ENCODE measurements at regions not wholly inside any gene's neighbourhood (a gene's known extent, or its start where the extent isn't known, plus 50 kb on each side); places are given as distances from the start of the nearest gene placed in this dataset.

GRCh38 chr11:134574425-134574824, 162.4 kb upstream of the B3GAT1 start (continued):
- no peak for TF ChIP-seq ZNF532 (CRISPR knock-in tag; IDR thresholded peaks at IDR 0.05; ENCODE audit: borderline replicate concordance)
- TF ChIP-seq ZNF425 (CRISPR knock-in tag; conservative IDR thresholded peaks at IDR 0.05) = no peak
- TF ChIP-seq ZNF263 (CRISPR knock-in tag; IDR thresholded peaks at IDR 0.05; ENCODE audit: low read depth) = no peak
- no peak for TF ChIP-seq AFF4 (CRISPR knock-in tag; IDR thresholded peaks at IDR 0.05; ENCODE audit: borderline replicate concordance)
- TF ChIP-seq TP53 (CRISPR knock-in tag; IDR thresholded peaks at IDR 0.05) = no peak
- TF ChIP-seq FOXP1 (CRISPR knock-in tag; IDR thresholded peaks at IDR 0.05; ENCODE audit: borderline replicate concordance) = no peak
- no peak for TF ChIP-seq MXD4 (CRISPR knock-in tag; IDR thresholded peaks at IDR 0.05; ENCODE audit: borderline replicate concordance)
- no peak for TF ChIP-seq FOXJ3 (CRISPR knock-in tag; IDR thresholded peaks at IDR 0.05; ENCODE audit: borderline replicate concordance)
- TF ChIP-seq PRRX2 (CRISPR knock-in tag; IDR thresholded peaks at IDR 0.05) = no peak

- Mint-ChIP-seq H3K4me3 (no peak overlapping the region), H3K36me3 (no peaks in the 10 kb centered on the region), H3K27ac (no peak overlapping the region), H3K9me3 (no peaks in the 10 kb centered on the region), H3K27me3 (ENCODE audit: low read depth) (no peaks in the 10 kb centered on the region; the same call in 1 of the 2 replicates), H3K4me1 (peaks cover 20% of the 10 kb centered on the region)
- CTCF ChIA-PET = no interaction called here
- no peak for ATAC-seq
- no peak for DNase-seq (ENCODE audit: low spot score)
- POLR2A ChIA-PET = no interaction called here
- no peak for TF ChIP-seq ZNF232 (CRISPR knock-in tag; IDR thresholded peaks at IDR 0.05)
- no peak for TF ChIP-seq CREM (CRISPR knock-in tag; IDR thresholded peaks at IDR 0.05)
- TF ChIP-seq NR1H2 (CRISPR knock-in tag; IDR thresholded peaks at IDR 0.05) = no peak
- TF ChIP-seq RELA (CRISPR knock-in tag; IDR thresholded peaks at IDR 0.05; ENCODE audit: borderline replicate concordance) = no peak
- TF ChIP-seq IRF1 (CRISPR knock-in tag; IDR thresholded peaks at IDR 0.05) = no peak
- TF ChIP-seq ELF4 (CRISPR knock-in tag; IDR thresholded peaks at IDR 0.05; ENCODE audit: low read depth) = no peak
- TF ChIP-seq ZNF396 (CRISPR knock-in tag; IDR thresholded peaks at IDR 0.05; ENCODE audit: borderline replicate concordance) = no peak
- no peak for TF ChIP-seq KAT7 (CRISPR knock-in tag; IDR thresholded peaks at IDR 0.05; ENCODE audit: borderline replicate concordance)
- no peak for TF ChIP-seq MAX (CRISPR knock-in tag; IDR thresholded peaks at IDR 0.05)
Observed at GRCh38 chr11:134573857-134574256, 161.8 kb upstream of the B3GAT1 start.

Data from WTC11 (cell line).